ENCODE measurements at regions not wholly inside any gene's neighbourhood (a gene's known extent, or its start where the extent isn't known, plus 50 kb on each side); places are given as distances from the start of the nearest gene placed in this dataset.

DNA sequence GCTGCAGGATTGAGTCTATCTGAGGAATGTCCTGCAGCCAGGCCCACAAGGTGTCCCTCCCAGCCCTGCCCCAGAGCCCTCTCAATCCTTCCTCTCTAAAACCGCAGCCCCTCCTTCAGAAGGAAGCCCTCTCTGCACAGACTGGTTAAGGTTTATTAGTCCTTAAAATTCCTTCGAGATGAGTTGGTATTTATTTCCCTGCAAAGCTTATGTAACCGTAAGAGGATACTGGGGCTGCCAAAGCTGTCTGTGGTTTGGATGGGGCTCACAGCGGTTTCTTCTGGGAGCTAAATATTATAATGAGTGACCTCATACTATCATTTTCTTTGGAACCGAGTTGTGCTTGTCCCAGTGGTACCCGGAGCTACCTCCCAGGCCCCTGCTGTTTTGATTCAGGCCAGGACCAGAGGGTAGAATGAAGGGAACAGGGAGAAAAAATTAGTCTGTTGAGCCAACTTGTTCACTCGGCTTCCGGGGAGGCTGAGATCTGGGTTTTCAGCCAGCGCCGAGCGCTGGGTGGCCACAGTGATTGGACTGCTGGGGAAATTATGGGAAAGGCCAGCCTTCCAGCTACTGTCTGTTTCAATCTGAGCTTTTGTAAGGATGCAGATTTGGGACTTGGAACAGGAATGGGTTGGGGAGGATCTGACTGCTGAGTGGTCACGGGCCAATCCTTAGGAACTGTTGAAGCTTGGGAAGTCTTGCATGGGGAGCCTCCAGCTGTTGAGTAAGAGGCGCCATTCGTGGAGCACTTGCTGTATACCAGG is 107.5 kb downstream of the NDFIP1 start:
- TF ChIP-seq, protein P1, sequence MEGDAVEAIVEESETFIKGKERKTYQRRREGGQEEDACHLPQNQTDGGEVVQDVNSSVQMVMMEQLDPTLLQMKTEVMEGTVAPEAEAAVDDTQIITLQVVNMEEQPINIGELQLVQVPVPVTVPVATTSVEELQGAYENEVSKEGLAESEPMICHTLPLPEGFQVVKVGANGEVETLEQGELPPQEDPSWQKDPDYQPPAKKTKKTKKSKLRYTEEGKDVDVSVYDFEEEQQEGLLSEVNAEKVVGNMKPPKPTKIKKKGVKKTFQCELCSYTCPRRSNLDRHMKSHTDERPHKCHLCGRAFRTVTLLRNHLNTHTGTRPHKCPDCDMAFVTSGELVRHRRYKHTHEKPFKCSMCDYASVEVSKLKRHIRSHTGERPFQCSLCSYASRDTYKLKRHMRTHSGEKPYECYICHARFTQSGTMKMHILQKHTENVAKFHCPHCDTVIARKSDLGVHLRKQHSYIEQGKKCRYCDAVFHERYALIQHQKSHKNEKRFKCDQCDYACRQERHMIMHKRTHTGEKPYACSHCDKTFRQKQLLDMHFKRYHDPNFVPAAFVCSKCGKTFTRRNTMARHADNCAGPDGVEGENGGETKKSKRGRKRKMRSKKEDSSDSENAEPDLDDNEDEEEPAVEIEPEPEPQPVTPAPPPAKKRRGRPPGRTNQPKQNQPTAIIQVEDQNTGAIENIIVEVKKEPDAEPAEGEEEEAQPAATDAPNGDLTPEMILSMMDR (IDR thresholded peaks at IDR 0.05): no peak
- TF ChIP-seq EZH2 (IDR thresholded peaks at IDR 0.05): no peak
- no peak for TF ChIP-seq EZH2phosphoT487 (IDR thresholded peaks at IDR 0.05)
